Keratinocyte (primary cell): ENCODE measurements at regions not wholly inside any gene's neighbourhood (a gene's known extent, or its start where the extent isn't known, plus 50 kb on each side); places are given as distances from the start of the nearest gene placed in this dataset.

Source experiments
- CTCF ChIP-seq, 3 experiments: IDR thresholded peaks in 1 of 3; conservative IDR thresholded peaks in 1 of 3; optimal IDR thresholded peaks in 1 of 3; 2 replicates in 2 of 3; 3 replicates in 1 of 3; pipeline versions ENCODE3 to v1.5.1; 2011; ENCODE audit warnings: low read length in 3 of 3, mild to moderate bottlenecking in 3 of 3, moderate library complexity in 2 of 3, control low read depth in 1 of 3, inconsistent platforms in 1 of 3; ENCODE audit not compliant: insufficient read depth in 2 of 3; ENCODE audit errors: extremely low read depth in 1 of 3
- EZH2 ChIP-seq: IDR thresholded peaks from one replicate; pipeline ENCODE4 v1.6.1; 2012; ENCODE audit warnings: inconsistent platforms, mild to moderate bottlenecking, low read length, moderate library complexity

GRCh38 chr21:17368748-17369363 is 144.0 kb upstream of the CXADR start:
- TF ChIP-seq CTCF (optimal IDR thresholded peaks at IDR 0.05 in 1 of 3, IDR thresholded peaks at IDR 0.05 in 1 of 3, conservative IDR thresholded peaks at IDR 0.05 in 1 of 3; ENCODE audit: extremely low read depth in 1 of 3, insufficient read depth in 2 of 3, low read length in 3 of 3) (no peak), EZH2 (no peak)
